ENCODE measurements at regions not wholly inside any gene's neighbourhood (a gene's known extent, or its start where the extent isn't known, plus 50 kb on each side); places are given as distances from the start of the nearest gene placed in this dataset.

GRCh38 chr3:101172516-101172915, 147.9 kb downstream of the IMPG2 start:
- DNase-seq (ENCODE audit: low read depth in 2 of 2) = no peak

- peak in 1 of 2 donors; percentile 7 for DNase-seq (ENCODE audit: low read depth in 2 of 2)
These were observed 148.6 kb downstream of the IMPG2 start for GRCh38 chr3:101171681-101172191.

- no peak for DNase-seq (ENCODE audit: low read depth in 2 of 2)
These were observed 149.4 kb downstream of the IMPG2 start for GRCh38 chr3:101170806-101171558.

- no peak for DNase-seq (ENCODE audit: low read depth in 2 of 2)
These were observed 150.2 kb downstream of the IMPG2 start for GRCh38 chr3:101170062-101170771.

GRCh38 chr3:101169516-101169915, 150.9 kb downstream of the IMPG2 start:
- no peak for DNase-seq (ENCODE audit: low read depth in 2 of 2)

GRCh38 chr3:101167376-101167775, 153.0 kb downstream of the IMPG2 start:
- DNase-seq (ENCODE audit: low read depth in 2 of 2) = no peak

GRCh38 chr3:101166150-101166549, 154.2 kb downstream of the IMPG2 start:
- DNase-seq (ENCODE audit: low read depth in 2 of 2) = no peak

- DNase-seq (ENCODE audit: low read depth in 2 of 2) = no peak
These were observed 156.8 kb downstream of the IMPG2 start for GRCh38 chr3:101163554-101163953.

GRCh38 chr3:101159478-101159877, 160.9 kb downstream of the IMPG2 start:
- DNase-seq (ENCODE audit: low read depth in 2 of 2) = no peak

- no peak for DNase-seq (ENCODE audit: low read depth in 2 of 2)
These were observed 162.0 kb downstream of the IMPG2 start for GRCh38 chr3:101158374-101158773.

GRCh38 chr3:101156787-101157345, 163.5 kb downstream of the IMPG2 start:
- no peak for DNase-seq (ENCODE audit: low read depth in 2 of 2)

GRCh38 chr3:101155825-101156224, 162.6 kb upstream of the ABI3BP start:
- DNase-seq (ENCODE audit: low read depth in 2 of 2) = no peak

GRCh38 chr3:101154401-101154800, 161.2 kb upstream of the ABI3BP start:
- DNase-seq (ENCODE audit: low read depth in 2 of 2) = no peak

- no peak for DNase-seq (ENCODE audit: low read depth in 2 of 2)
These were observed 158.2 kb upstream of the ABI3BP start for GRCh38 chr3:101151286-101151913.

- DNase-seq (ENCODE audit: low read depth in 2 of 2) = no peak
These were observed 157.3 kb upstream of the ABI3BP start for GRCh38 chr3:101150504-101150903.

GRCh38 chr3:101149707-101150106, 156.5 kb upstream of the ABI3BP start:
- no peak for DNase-seq (ENCODE audit: low read depth in 2 of 2)

- no peak for DNase-seq (ENCODE audit: low read depth in 2 of 2)
These were observed 156.0 kb upstream of the ABI3BP start for GRCh38 chr3:101149251-101149650.

GRCh38 chr3:101148001-101148400, 154.8 kb upstream of the ABI3BP start:
- DNase-seq (ENCODE audit: low read depth in 2 of 2) = no peak

GRCh38 chr3:101146946-101147345, 153.7 kb upstream of the ABI3BP start:
- DNase-seq (ENCODE audit: low read depth in 2 of 2) = no peak

GRCh38 chr3:101144105-101144504, 150.9 kb upstream of the ABI3BP start:
- DNase-seq (ENCODE audit: low read depth in 2 of 2) = no peak

GRCh38 chr3:101143012-101143411, 149.8 kb upstream of the ABI3BP start:
- DNase-seq (ENCODE audit: low read depth in 2 of 2) = no peak

- no peak for DNase-seq (ENCODE audit: low read depth in 2 of 2)
These were observed 148.9 kb upstream of the ABI3BP start for GRCh38 chr3:101142160-101142559.

All from stimulated activated CD4-positive, alpha-beta T cell treated with anti-CD3 and anti-CD28 coated beads, Interleukin-15, amount 100 ng/mL, for 48 hours (primary cell).